Hepatocyte (in vitro differentiated cells): ENCODE measurements at regions not wholly inside any gene's neighbourhood (a gene's known extent, or its start where the extent isn't known, plus 50 kb on each side); places are given as distances from the start of the nearest gene placed in this dataset.

Experiments
- EZH2 ChIP-seq: fragments of 200-600 bp; sonication (generic); IDR thresholded peaks from 2 replicates; pipeline ENCODE4 v1.6.1; 2016; ENCODE audit warnings: antibody characterized with exemption, mild to moderate bottlenecking, borderline replicate concordance
- EZH2phosphoT487 ChIP-seq: fragments of 200-600 bp; sonication (generic); IDR thresholded peaks from one replicate; pipeline ENCODE4 v1.6.1; 2018; ENCODE audit warnings: antibody characterized with exemption, mild to moderate bottlenecking, low read depth, moderate library complexity; ENCODE audit not compliant: unreplicated experiment, severe bottlenecking
- TF ChIP-seq, protein P1 (sequence below): fragments of 200-600 bp; sonication (generic); IDR thresholded peaks from 2 replicates; pipeline ENCODE4 v1.5.1; 2016; ENCODE audit warnings: antibody characterized with exemption, mild to moderate bottlenecking; ENCODE audit not compliant: poor library complexity

DNA sequence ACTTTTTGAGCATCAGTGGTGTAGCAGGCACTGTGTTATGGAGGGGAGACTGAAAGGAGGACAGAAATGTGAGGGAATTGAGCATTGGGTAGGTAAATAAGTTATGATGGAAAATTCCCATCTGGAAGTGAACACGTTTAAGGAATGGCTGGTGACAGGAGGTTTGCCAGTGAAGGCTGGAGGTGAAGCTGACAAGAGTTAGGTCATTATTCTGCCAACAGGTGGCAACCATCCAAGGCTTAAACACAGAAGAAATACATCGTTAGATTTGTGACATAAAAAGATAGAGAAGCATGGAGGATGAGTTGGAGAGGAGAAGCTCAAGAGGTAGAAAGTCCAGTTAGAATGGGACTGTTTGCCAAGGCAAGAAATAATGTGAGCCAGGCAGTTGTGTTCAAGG, 455.3 kb upstream of the SGCD start:
- TF ChIP-seq, protein P1, sequence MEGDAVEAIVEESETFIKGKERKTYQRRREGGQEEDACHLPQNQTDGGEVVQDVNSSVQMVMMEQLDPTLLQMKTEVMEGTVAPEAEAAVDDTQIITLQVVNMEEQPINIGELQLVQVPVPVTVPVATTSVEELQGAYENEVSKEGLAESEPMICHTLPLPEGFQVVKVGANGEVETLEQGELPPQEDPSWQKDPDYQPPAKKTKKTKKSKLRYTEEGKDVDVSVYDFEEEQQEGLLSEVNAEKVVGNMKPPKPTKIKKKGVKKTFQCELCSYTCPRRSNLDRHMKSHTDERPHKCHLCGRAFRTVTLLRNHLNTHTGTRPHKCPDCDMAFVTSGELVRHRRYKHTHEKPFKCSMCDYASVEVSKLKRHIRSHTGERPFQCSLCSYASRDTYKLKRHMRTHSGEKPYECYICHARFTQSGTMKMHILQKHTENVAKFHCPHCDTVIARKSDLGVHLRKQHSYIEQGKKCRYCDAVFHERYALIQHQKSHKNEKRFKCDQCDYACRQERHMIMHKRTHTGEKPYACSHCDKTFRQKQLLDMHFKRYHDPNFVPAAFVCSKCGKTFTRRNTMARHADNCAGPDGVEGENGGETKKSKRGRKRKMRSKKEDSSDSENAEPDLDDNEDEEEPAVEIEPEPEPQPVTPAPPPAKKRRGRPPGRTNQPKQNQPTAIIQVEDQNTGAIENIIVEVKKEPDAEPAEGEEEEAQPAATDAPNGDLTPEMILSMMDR = no peak
- no peak for TF ChIP-seq EZH2
- no peak for TF ChIP-seq EZH2phosphoT487
